PC-3 (cell line): ENCODE measurements at regions not wholly inside any gene's neighbourhood (a gene's known extent, or its start where the extent isn't known, plus 50 kb on each side); places are given as distances from the start of the nearest gene placed in this dataset.

Experiments used
- ATAC-seq: fragments of 200-7000 bp; cut with Tn5 transposase; 2 replicates; pipeline ENCODE4 v1.9.1; 2020; ENCODE audit warnings: mild to moderate bottlenecking, moderate library complexity
- BruUV-seq: library from RNA; stranded (reverse); fragments of 400-500 nt; replicated peaks from 2 replicates; lab custom pipeline; 2021; lab: Mats Ljungman, UMichigan
- CTCF ChIA-PET: fragments of 300-600 bp; sonication (Branson Sonifier 250); formaldehyde crosslinking; loops from one replicate; lab custom pipeline; 2022; ENCODE audit warnings: antibody characterized with exemption; lab: Charles Lee
- POLR2A ChIA-PET: fragments of 300-600 bp; sonication (Branson Sonifier 250); formaldehyde crosslinking; loops from one replicate; lab custom pipeline; 2022; ENCODE audit warnings: antibody characterized with exemption; ENCODE audit not compliant: unreplicated experiment; lab: Charles Lee
- DNase-seq: peaks from one replicate; pipeline ENCODE4 v3.0.0-alpha.2; 2015
- H2AFZ ChIP-seq: fragments of 300-600 bp; sonication (generic); 2 replicates; pipeline ENCODE4 v1.6.0; 2016; ENCODE audit warnings: antibody characterized with exemption, low read length
- H3F3A ChIP-seq: fragments of 300-600 bp; sonication (generic); one replicate; pipeline ENCODE4 v1.6.0; 2017; ENCODE audit warnings: antibody characterized with exemption, low read length, control low read depth, mild to moderate bottlenecking; ENCODE audit not compliant: unreplicated experiment
- H3K27ac ChIP-seq: fragments of 300-600 bp; sonication (generic); 2 replicates; pipeline ENCODE4 v1.5.1; 2016; ENCODE audit warnings: mild to moderate bottlenecking, low read length
- H3K27me3 ChIP-seq: fragments of 300-600 bp; sonication (generic); 2 replicates; pipeline ENCODE4 v1.6.1; 2016; ENCODE audit warnings: low read length, mixed read lengths
- H3K36me3 ChIP-seq: fragments of 300-600 bp; sonication (generic); 2 replicates; pipeline ENCODE4 v1.6.1; 2016; ENCODE audit warnings: low read depth, mixed run types, low read length, mixed read lengths
- H3K4me1 ChIP-seq: fragments of 300-600 bp; sonication (generic); 2 replicates; pipeline ENCODE4 v1.5.1; 2016; ENCODE audit warnings: low read length; ENCODE audit not compliant: insufficient read depth
- H3K4me2 ChIP-seq: fragments of 300-600 bp; sonication (generic); 2 replicates; pipeline ENCODE4 v1.6.0; 2016; ENCODE audit warnings: low read length
- H3K4me3 ChIP-seq: fragments of 300-600 bp; sonication (generic); 2 replicates; pipeline ENCODE4 v1.5.1; 2016; ENCODE audit warnings: mild to moderate bottlenecking, low read length, mixed read lengths
- H3K79me2 ChIP-seq: fragments of 300-600 bp; sonication (generic); 2 replicates; pipeline ENCODE4 v1.6.1; 2017; ENCODE audit warnings: low read length, mixed read lengths
- H3K9ac ChIP-seq: fragments of 300-600 bp; sonication (generic); 2 replicates; pipeline ENCODE4 v1.6.0; 2016; ENCODE audit warnings: mild to moderate bottlenecking, low read length
- H3K9me2 ChIP-seq: fragments of 300-600 bp; sonication (generic); replicated peaks from 2 replicates; pipeline ENCODE4 v1.6.1; 2016; ENCODE audit warnings: mixed run types, low read length, mixed read lengths
- H3K9me3 ChIP-seq: fragments of 300-600 bp; sonication (generic); 2 replicates; pipeline ENCODE4 v1.6.1; 2016; ENCODE audit warnings: low read length, mixed read lengths
- H4K20me1 ChIP-seq: fragments of 300-600 bp; sonication (generic); 2 replicates; pipeline ENCODE4 v1.6.1; 2016; ENCODE audit warnings: low read length, mixed read lengths
- EZH2 ChIP-seq: fragments of 300-600 bp; sonication (generic); IDR thresholded peaks from one replicate; pipeline ENCODE4 v1.6.1; 2017; ENCODE audit warnings: antibody characterized with exemption, mild to moderate bottlenecking, low read length; ENCODE audit not compliant: unreplicated experiment
- EZH2phosphoT487 ChIP-seq: fragments of 300-600 bp; sonication (generic); IDR thresholded peaks from 2 replicates; pipeline ENCODE4 v1.6.1; 2018; ENCODE audit warnings: mild to moderate bottlenecking, antibody characterized with exemption, low read length, borderline replicate concordance
- intact Hi-C: fragments of 100-400 bp; cut with micrococcal nuclease; formaldehyde crosslinking; loops from 2 replicates; pipeline ENCODE4 v1.9.0; 2023
- TF ChIP-seq, protein P1 (sequence below): fragments of 300-600 bp; sonication (generic); conservative IDR thresholded peaks from 2 replicates; pipeline ENCODE4 v1.5.1; 2017; ENCODE audit warnings: antibody characterized with exemption, low read depth, mild to moderate bottlenecking, low read length

DNA sequence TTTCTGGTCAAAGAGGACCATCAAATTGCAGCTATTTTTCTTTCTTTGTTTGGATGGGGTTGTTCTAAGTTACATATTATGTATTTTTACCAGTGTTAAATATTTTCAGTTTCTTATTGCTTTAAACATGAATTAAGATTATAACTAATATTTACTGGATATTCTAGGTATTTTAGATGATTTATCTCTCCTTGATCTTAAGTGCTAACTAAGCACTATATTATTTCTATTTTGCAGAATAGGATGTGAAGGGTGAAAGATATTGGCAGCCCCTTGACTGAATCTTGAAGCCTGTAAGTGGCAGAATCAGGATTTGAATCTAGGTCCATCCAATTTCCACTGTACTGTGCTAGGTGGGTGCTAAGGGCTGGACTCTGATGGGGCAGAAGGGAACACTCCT, 307.3 kb upstream of the CCL2 start:
- Histone ChIP-seq H3K36me3 (no peaks in the 10 kb centered on the region), H3K79me2 (no peaks in the 10 kb centered on the region), H3F3A (no peaks in the 10 kb centered on the region), H4K20me1 (no peaks in the 10 kb centered on the region), H3K9me2 (no peaks in the 10 kb centered on the region), H3K27ac (no peak overlapping the region), H3K9ac (no peak overlapping the region), H3K4me2 (no peak overlapping the region), H2AFZ (no peak overlapping the region), H3K27me3 (no peaks in the 10 kb centered on the region), H3K4me1 (no peaks in the 10 kb centered on the region), H3K4me3 (no peak overlapping the region), H3K9me3 (no peaks in the 10 kb centered on the region)
- ChIA-PET POLR2A (no interaction called here), CTCF (no interaction called here)
- intact Hi-C loops, result no loop called here
- TF ChIP-seq EZH2phosphoT487 (no peak), EZH2 (no peak)
- TF ChIP-seq, protein P1, sequence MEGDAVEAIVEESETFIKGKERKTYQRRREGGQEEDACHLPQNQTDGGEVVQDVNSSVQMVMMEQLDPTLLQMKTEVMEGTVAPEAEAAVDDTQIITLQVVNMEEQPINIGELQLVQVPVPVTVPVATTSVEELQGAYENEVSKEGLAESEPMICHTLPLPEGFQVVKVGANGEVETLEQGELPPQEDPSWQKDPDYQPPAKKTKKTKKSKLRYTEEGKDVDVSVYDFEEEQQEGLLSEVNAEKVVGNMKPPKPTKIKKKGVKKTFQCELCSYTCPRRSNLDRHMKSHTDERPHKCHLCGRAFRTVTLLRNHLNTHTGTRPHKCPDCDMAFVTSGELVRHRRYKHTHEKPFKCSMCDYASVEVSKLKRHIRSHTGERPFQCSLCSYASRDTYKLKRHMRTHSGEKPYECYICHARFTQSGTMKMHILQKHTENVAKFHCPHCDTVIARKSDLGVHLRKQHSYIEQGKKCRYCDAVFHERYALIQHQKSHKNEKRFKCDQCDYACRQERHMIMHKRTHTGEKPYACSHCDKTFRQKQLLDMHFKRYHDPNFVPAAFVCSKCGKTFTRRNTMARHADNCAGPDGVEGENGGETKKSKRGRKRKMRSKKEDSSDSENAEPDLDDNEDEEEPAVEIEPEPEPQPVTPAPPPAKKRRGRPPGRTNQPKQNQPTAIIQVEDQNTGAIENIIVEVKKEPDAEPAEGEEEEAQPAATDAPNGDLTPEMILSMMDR, result no peak
- DNase-seq (no peak), ATAC-seq (no peak)
- no TSS peak for BruUV-seq

- TF ChIP-seq EZH2phosphoT487, result no peak
- TF ChIP-seq, protein P1, result no peak
- Histone ChIP-seq H3F3A (no peaks in the 10 kb centered on the region), H3K27ac (no peak overlapping the region), H3K9me3 (no peaks in the 10 kb centered on the region), H2AFZ (no peak overlapping the region), H3K4me1 (no peaks in the 10 kb centered on the region), H3K36me3 (no peaks in the 10 kb centered on the region), H3K9me2 (no peaks in the 10 kb centered on the region), H3K4me3 (no peak overlapping the region), H3K79me2 (no peaks in the 10 kb centered on the region), H4K20me1 (no peaks in the 10 kb centered on the region), H3K4me2 (no peak overlapping the region), H3K27me3 (no peaks in the 10 kb centered on the region), H3K9ac (no peak overlapping the region)
- no TSS peak for BruUV-seq
- DNase-seq, result no peak
- intact Hi-C loops, result no loop called here
- ChIA-PET CTCF (no interaction called here), POLR2A (no interaction called here)
- ATAC-seq, result no peak
These were observed 306.8 kb upstream of the CCL2 start for GRCh38 chr17:33948309-33948708.

DNA sequence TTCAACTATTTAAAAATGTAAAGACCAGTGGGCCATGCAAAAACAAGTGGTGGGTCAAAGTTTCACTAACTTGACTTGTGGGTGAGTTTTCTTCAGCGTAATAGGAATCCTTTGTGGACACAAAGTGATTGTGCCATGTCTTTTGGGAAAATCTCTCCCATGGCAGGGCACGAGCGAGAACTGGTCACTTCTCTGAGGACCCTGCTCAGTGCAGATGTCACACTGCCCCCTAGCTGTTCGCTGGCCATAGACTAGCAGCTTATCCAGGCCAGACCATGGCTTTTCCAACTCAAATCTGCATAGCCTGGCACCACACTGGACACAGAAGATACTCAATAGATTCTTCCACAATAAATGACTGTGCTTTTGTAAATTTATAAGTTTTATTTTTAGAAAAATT, 306.0 kb upstream of the CCL2 start:
- no peak for TF ChIP-seq EZH2
- TF ChIP-seq, protein P1, result 0 out of 2 replicates have a peak, but pooled peaks have one; percentile 17
- no peak for TF ChIP-seq EZH2phosphoT487
- intact Hi-C loops, result no loop called here
- no peaks in the 10 kb centered on the region for H3K9me2 ChIP-seq
- H2AFZ ChIP-seq, result no peak overlapping the region
- BruUV-seq, result no TSS peak
- H3K9me3 ChIP-seq, result no peaks in the 10 kb centered on the region
- ChIA-PET CTCF (no interaction called here), POLR2A (no interaction called here)
- H3K79me2 ChIP-seq, result no peaks in the 10 kb centered on the region
- DNase-seq (no peak), ATAC-seq (no peak)
- H3K4me3 ChIP-seq, result no peak overlapping the region
- no peak overlapping the region for H3K4me2 ChIP-seq
- H3F3A ChIP-seq, result no peaks in the 10 kb centered on the region
- H3K4me1 ChIP-seq, result no peaks in the 10 kb centered on the region
- no peak overlapping the region for H3K9ac ChIP-seq
- no peaks in the 10 kb centered on the region for H3K27me3 ChIP-seq
- H3K36me3 ChIP-seq, result no peaks in the 10 kb centered on the region
- H3K27ac ChIP-seq, result no peak overlapping the region
- H4K20me1 ChIP-seq, result no peaks in the 10 kb centered on the region
